Panc1 (cell line): ENCODE measurements at regions not wholly inside any gene's neighbourhood (a gene's known extent, or its start where the extent isn't known, plus 50 kb on each side); places are given as distances from the start of the nearest gene placed in this dataset.

Experiments
- ATAC-seq: fragments of 200-7000 bp; cut with Tn5 transposase; 2 replicates; pipeline ENCODE4 v1.9.1; 2020; ENCODE audit warnings: mild to moderate bottlenecking, moderate library complexity
- BruUV-seq: library from RNA; stranded (reverse); fragments of 400-500 nt; replicated peaks from 2 replicates; lab custom pipeline; 2021; lab: Mats Ljungman, UMichigan
- CTCF ChIA-PET: fragments of 300-600 bp; sonication (Branson Sonifier 250); formaldehyde crosslinking; loops from one replicate; lab custom pipeline; 2022; ENCODE audit warnings: antibody characterized with exemption; lab: Charles Lee
- POLR2A ChIA-PET: fragments of 300-600 bp; sonication (Branson Sonifier 250); formaldehyde crosslinking; loops from one replicate; lab custom pipeline; 2022; ENCODE audit warnings: antibody characterized with exemption; lab: Charles Lee
- DNase-seq: peaks from one replicate; pipeline ENCODE4 v3.0.0-alpha.2; 2010; ENCODE audit warnings: low read depth, low spot score
- H3K27ac ChIP-seq: 2 replicates; pipeline ENCODE4 v1.5.1; 2011; ENCODE audit warnings: mild to moderate bottlenecking, low read length, inconsistent platforms
- H3K27me3 ChIP-seq: fragments of 200-500 bp; sonication (Bioruptor generic); 2 replicates; pipeline ENCODE4 v1.6.0; 2014; ENCODE audit warnings: low read length, inconsistent platforms; ENCODE audit not compliant: control insufficient read depth, insufficient read depth
- H3K36me3 ChIP-seq: fragments of 200-500 bp; sonication (Bioruptor generic); 2 replicates; pipeline ENCODE4 v1.5.1; 2014; ENCODE audit warnings: inconsistent platforms, mild to moderate bottlenecking, low read length, moderate library complexity; ENCODE audit not compliant: control insufficient read depth, insufficient read depth
- H3K4me1 ChIP-seq: 2 replicates; pipeline ENCODE4 v1.5.1; 2011; ENCODE audit warnings: inconsistent platforms, mild to moderate bottlenecking, low read length, moderate library complexity; ENCODE audit not compliant: control insufficient read depth, insufficient read depth
- H3K4me3 ChIP-seq, 2 experiments: 2 replicates each; pipeline ENCODE4 v1.5.1; 2011 to 2012; ENCODE audit warnings: low read depth in 2 of 2, low read length in 2 of 2, mild to moderate bottlenecking in 2 of 2, inconsistent platforms in 1 of 2, moderate library complexity in 1 of 2
- H3K9me3 ChIP-seq: fragments of 200-500 bp; sonication (Bioruptor generic); 2 replicates; pipeline ENCODE4 v1.5.1; 2014; ENCODE audit warnings: low read depth, mild to moderate bottlenecking, inconsistent platforms, low read length, moderate library complexity; ENCODE audit not compliant: control insufficient read depth, insufficient read depth
- POLR2AphosphoS5 ChIP-seq: IDR thresholded peaks from 2 replicates; pipeline ENCODE4 v1.6.1; 2012; ENCODE audit warnings: mild to moderate bottlenecking, low read depth, low read length, moderate library complexity
- SIN3A ChIP-seq: IDR thresholded peaks from 2 replicates; pipeline ENCODE4 v1.6.1; 2012; ENCODE audit warnings: low read depth, mild to moderate bottlenecking, low read length, moderate library complexity, borderline replicate concordance; ENCODE audit not compliant: insufficient read depth
- TCF7L2 ChIP-seq: IDR thresholded peaks from 2 replicates; pipeline ENCODE4 v1.6.1; 2011; ENCODE audit warnings: mild to moderate bottlenecking, low read depth, low read length, inconsistent platforms
- in situ Hi-C: cut with HindIII; loops from 2 replicates; pipeline ENCODE4 v1.10.0; 2016; ENCODE audit warnings: low sequenced_read_pairs, low pct_unique_long_range_greater_than_20kb
- intact Hi-C: fragments of 100-400 bp; cut with micrococcal nuclease; formaldehyde crosslinking; loops from one replicate; pipeline ENCODE4 v1.10.0; 2022; ENCODE audit not compliant: unreplicated experiment
- TF ChIP-seq, protein P1 (sequence below), 2 experiments: IDR thresholded peaks; 2 replicates each; pipeline ENCODE4 v1.6.1; 2011 to 2012; ENCODE audit warnings: low read depth in 2 of 2, control low read depth in 1 of 2, low read length in 1 of 2, mild to moderate bottlenecking in 1 of 2, moderate library complexity in 1 of 2; ENCODE audit not compliant: insufficient read depth in 1 of 2
- TF ChIP-seq, protein P2 (sequence below): fragments of 450-650 bp; IDR thresholded peaks from 2 replicates; pipeline ENCODE4 v1.5.1; 2017; ENCODE audit warnings: mild to moderate bottlenecking

DNA sequence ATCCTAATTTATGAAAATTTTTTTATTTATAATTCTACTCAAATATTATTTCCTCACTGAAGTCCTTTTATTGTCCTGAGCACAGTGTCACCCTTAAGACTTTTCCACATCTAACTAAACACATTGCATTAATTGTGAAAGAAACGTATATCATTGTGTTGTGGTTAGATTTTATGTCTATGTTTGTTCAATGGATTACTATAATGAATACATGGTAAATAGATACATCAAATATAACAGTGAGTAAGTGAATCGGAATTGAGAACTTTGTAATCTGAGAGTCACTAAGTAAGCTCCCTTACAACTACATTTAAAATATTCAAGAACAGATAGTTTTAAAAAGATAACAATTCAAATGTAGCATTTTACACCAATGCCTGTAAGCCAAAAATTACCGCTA is 417.6 kb upstream of the PCDH20 start:
- no peak overlapping the region for H3K27ac ChIP-seq
- no peaks in the 10 kb centered on the region for H3K4me1 ChIP-seq
- intact Hi-C loops: no loop called here
- no peaks in the 10 kb centered on the region for H3K27me3 ChIP-seq
- DNase-seq (no peak), ATAC-seq (no peak)
- no TSS peak for BruUV-seq
- ChIA-PET POLR2A (no interaction called here), CTCF (no interaction called here)
- no peak overlapping the region for H3K4me3 ChIP-seq
- TF ChIP-seq, protein P1, sequence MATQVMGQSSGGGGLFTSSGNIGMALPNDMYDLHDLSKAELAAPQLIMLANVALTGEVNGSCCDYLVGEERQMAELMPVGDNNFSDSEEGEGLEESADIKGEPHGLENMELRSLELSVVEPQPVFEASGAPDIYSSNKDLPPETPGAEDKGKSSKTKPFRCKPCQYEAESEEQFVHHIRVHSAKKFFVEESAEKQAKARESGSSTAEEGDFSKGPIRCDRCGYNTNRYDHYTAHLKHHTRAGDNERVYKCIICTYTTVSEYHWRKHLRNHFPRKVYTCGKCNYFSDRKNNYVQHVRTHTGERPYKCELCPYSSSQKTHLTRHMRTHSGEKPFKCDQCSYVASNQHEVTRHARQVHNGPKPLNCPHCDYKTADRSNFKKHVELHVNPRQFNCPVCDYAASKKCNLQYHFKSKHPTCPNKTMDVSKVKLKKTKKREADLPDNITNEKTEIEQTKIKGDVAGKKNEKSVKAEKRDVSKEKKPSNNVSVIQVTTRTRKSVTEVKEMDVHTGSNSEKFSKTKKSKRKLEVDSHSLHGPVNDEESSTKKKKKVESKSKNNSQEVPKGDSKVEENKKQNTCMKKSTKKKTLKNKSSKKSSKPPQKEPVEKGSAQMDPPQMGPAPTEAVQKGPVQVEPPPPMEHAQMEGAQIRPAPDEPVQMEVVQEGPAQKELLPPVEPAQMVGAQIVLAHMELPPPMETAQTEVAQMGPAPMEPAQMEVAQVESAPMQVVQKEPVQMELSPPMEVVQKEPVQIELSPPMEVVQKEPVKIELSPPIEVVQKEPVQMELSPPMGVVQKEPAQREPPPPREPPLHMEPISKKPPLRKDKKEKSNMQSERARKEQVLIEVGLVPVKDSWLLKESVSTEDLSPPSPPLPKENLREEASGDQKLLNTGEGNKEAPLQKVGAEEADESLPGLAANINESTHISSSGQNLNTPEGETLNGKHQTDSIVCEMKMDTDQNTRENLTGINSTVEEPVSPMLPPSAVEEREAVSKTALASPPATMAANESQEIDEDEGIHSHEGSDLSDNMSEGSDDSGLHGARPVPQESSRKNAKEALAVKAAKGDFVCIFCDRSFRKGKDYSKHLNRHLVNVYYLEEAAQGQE (IDR thresholded peaks at IDR 0.05; ENCODE audit: insufficient read depth in 1 of 2, low read depth in 2 of 2, low read length in 1 of 2): no peak
- no peak for TF ChIP-seq SIN3A
- no peak for TF ChIP-seq POLR2AphosphoS5
- TF ChIP-seq, protein P2, sequence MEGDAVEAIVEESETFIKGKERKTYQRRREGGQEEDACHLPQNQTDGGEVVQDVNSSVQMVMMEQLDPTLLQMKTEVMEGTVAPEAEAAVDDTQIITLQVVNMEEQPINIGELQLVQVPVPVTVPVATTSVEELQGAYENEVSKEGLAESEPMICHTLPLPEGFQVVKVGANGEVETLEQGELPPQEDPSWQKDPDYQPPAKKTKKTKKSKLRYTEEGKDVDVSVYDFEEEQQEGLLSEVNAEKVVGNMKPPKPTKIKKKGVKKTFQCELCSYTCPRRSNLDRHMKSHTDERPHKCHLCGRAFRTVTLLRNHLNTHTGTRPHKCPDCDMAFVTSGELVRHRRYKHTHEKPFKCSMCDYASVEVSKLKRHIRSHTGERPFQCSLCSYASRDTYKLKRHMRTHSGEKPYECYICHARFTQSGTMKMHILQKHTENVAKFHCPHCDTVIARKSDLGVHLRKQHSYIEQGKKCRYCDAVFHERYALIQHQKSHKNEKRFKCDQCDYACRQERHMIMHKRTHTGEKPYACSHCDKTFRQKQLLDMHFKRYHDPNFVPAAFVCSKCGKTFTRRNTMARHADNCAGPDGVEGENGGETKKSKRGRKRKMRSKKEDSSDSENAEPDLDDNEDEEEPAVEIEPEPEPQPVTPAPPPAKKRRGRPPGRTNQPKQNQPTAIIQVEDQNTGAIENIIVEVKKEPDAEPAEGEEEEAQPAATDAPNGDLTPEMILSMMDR: no peak
- TF ChIP-seq TCF7L2: no peak
- in situ Hi-C loops: no loop called here
- H3K36me3 ChIP-seq: no peaks in the 10 kb centered on the region
- H3K9me3 ChIP-seq: no peaks in the 10 kb centered on the region

DNA sequence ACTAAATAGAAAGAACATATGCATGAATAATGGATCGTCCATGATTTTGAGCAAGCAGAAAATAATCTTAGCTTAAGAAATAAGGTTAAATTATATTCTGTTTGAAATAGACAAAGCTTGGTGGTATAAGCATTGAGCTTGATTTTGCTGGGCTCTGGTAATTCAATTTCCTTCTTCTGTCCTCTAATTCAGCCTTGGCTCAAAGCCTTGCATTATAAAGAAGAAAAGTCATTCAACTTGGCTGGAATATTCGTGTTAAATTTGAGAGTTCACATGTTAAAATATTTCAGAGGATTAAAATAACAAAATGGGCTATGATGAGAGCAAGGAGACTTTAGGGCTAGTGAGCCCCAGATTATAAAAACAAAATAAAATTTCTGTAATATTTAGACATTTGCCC is 415.4 kb upstream of the PCDH20 start:
- Histone ChIP-seq H3K27me3 (no peaks in the 10 kb centered on the region), H3K36me3 (no peaks in the 10 kb centered on the region), H3K9me3 (peaks cover 5% of the 10 kb centered on the region; the same call in 1 of the 2 replicates), H3K27ac (no peak overlapping the region), H3K4me1 (no peaks in the 10 kb centered on the region), H3K4me3 (no peak overlapping the region)
- BruUV-seq: no TSS peak
- CTCF ChIA-PET: no interaction called here
- POLR2A ChIA-PET: no interaction called here
- intact Hi-C loops (no loop called here), in situ Hi-C loops (no loop called here)
- TF ChIP-seq, protein P1 (IDR thresholded peaks at IDR 0.05; ENCODE audit: insufficient read depth in 1 of 2, low read depth in 2 of 2, low read length in 1 of 2): no peak
- TF ChIP-seq SIN3A: no peak
- ATAC-seq (no peak), DNase-seq (no peak)
